MM.1S (cell line): ENCODE measurements at regions not wholly inside any gene's neighbourhood (a gene's known extent, or its start where the extent isn't known, plus 50 kb on each side); places are given as distances from the start of the nearest gene placed in this dataset.

ENCODE experiments used
- CTCF ChIP-seq: fragments of 300-600 bp; sonication (generic); IDR thresholded peaks from 2 replicates; pipeline ENCODE4 v1.5.1; 2016; ENCODE audit warnings: antibody characterized with exemption, low read length, mixed read lengths
- EZH2 ChIP-seq: fragments of 300-600 bp; sonication (generic); optimal IDR thresholded peaks from 2 replicates; pipeline ENCODE3; 2017; ENCODE audit warnings: low read depth, mild to moderate bottlenecking, antibody characterized with exemption, low read length, mixed read lengths
- EZH2phosphoT487 ChIP-seq: fragments of 300-600 bp; sonication (generic); IDR thresholded peaks from 2 replicates; pipeline ENCODE4 v1.6.1; 2018; ENCODE audit warnings: antibody characterized with exemption, low read length

- no peak for TF ChIP-seq CTCF
- no peak for TF ChIP-seq EZH2phosphoT487
- TF ChIP-seq EZH2 = no peak
These were observed 119.1 kb downstream of the AQP4 start for GRCh38 chr18:26746398-26746797.
